H9 (cell line): ENCODE measurements at regions not wholly inside any gene's neighbourhood (a gene's known extent, or its start where the extent isn't known, plus 50 kb on each side); places are given as distances from the start of the nearest gene placed in this dataset.

ENCODE experiments used
- DNase-seq: peaks from one replicate; pipeline ENCODE4 v3.0.0-alpha.2; 2017
- H2AFZ ChIP-seq: one replicate; pipeline ENCODE4 v1.6.1; 2013; ENCODE audit warnings: mild to moderate bottlenecking, low read length, control low read depth, moderate library complexity
- H2AK5ac ChIP-seq: 2 replicates; pipeline ENCODE4 v1.6.1; 2013; ENCODE audit warnings: low read length, control low read depth, mixed read lengths; ENCODE audit not compliant: insufficient read length
- H2BK120ac ChIP-seq: one replicate; pipeline ENCODE4 v1.6.1; 2013; ENCODE audit warnings: low read depth, mild to moderate bottlenecking, low read length, control low read depth, inconsistent platforms; ENCODE audit not compliant: poor library complexity, severe bottlenecking
- H2BK12ac ChIP-seq: 2 replicates; pipeline ENCODE4 v1.6.1; 2013; ENCODE audit warnings: low read length, control low read depth, mixed read lengths, low read depth; ENCODE audit not compliant: insufficient read length
- H2BK15ac ChIP-seq: 2 replicates; pipeline ENCODE4 v1.6.1; 2013; ENCODE audit warnings: low read depth, low read length, control low read depth
- H2BK20ac ChIP-seq: one replicate; pipeline ENCODE4 v1.6.1; 2013; ENCODE audit warnings: low read depth, mild to moderate bottlenecking, low read length, control low read depth, inconsistent platforms; ENCODE audit not compliant: poor library complexity, severe bottlenecking
- H2BK5ac ChIP-seq: 2 replicates; pipeline ENCODE4 v1.6.1; 2013; ENCODE audit warnings: low read length, control low read depth, mixed read lengths; ENCODE audit not compliant: insufficient read length
- H3K14ac ChIP-seq: 2 replicates; pipeline ENCODE4 v1.6.1; 2013; ENCODE audit warnings: low read length, control low read depth; ENCODE audit not compliant: insufficient read depth
- H3K18ac ChIP-seq: 2 replicates; pipeline ENCODE4 v1.6.1; 2013; ENCODE audit warnings: low read depth, mild to moderate bottlenecking, mixed read lengths, low read length, control low read depth; ENCODE audit not compliant: insufficient read length
- H3K23ac ChIP-seq: 2 replicates; pipeline ENCODE4 v1.6.1; 2013; ENCODE audit warnings: low read length, control low read depth, mixed read lengths, low read depth; ENCODE audit not compliant: insufficient read length
- H3K23me2 ChIP-seq: 2 replicates; pipeline ENCODE4 v1.6.1; 2013; ENCODE audit warnings: low read depth, mild to moderate bottlenecking, mixed read lengths, low read length, control low read depth; ENCODE audit not compliant: insufficient read length, poor library complexity, severe bottlenecking
- H3K27ac ChIP-seq: 2 replicates; pipeline ENCODE4 v1.5.1; 2013; ENCODE audit warnings: low read length, control low read depth, mixed read lengths, low read depth; ENCODE audit not compliant: insufficient read length
- H3K27me3 ChIP-seq: 2 replicates; pipeline ENCODE4 v1.6.1; 2013; ENCODE audit warnings: low read length, control low read depth, inconsistent platforms; ENCODE audit not compliant: insufficient read depth
- H3K4ac ChIP-seq: 2 replicates; pipeline ENCODE4 v1.6.1; 2013; ENCODE audit warnings: low read depth, mild to moderate bottlenecking, control low read depth, inconsistent platforms, low read length, moderate library complexity
- H3K4me1 ChIP-seq: 2 replicates; pipeline ENCODE4 v1.6.1; 2013; ENCODE audit warnings: low read length, control low read depth, inconsistent platforms; ENCODE audit not compliant: insufficient read depth
- H3K4me2 ChIP-seq: 2 replicates; pipeline ENCODE4 v1.6.1; 2013; ENCODE audit warnings: low read length, control low read depth, mixed read lengths; ENCODE audit not compliant: insufficient read length, insufficient read depth
- H3K56ac ChIP-seq: 2 replicates; pipeline ENCODE4 v1.6.1; 2013; ENCODE audit warnings: low read depth, mild to moderate bottlenecking, mixed read lengths, low read length, control low read depth; ENCODE audit not compliant: insufficient read length
- H3K79me1 ChIP-seq: 2 replicates; pipeline ENCODE4 v1.6.1; 2013; ENCODE audit warnings: low read depth, mild to moderate bottlenecking, moderate library complexity, low read length, control low read depth, inconsistent platforms; ENCODE audit not compliant: insufficient read depth, poor library complexity, severe bottlenecking
- H3K79me2 ChIP-seq: 2 replicates; pipeline ENCODE4 v1.6.1; 2013; ENCODE audit warnings: low read length, control low read depth, inconsistent platforms; ENCODE audit not compliant: insufficient read depth
- H3K9ac ChIP-seq: 2 replicates; pipeline ENCODE4 v1.6.1; 2013; ENCODE audit warnings: low read length, control low read depth, mixed read lengths; ENCODE audit not compliant: insufficient read length; ENCODE audit errors: extremely low read depth
- H3K9me3 ChIP-seq: one replicate; pipeline ENCODE4 v1.6.1; 2013; ENCODE audit warnings: low read depth, low read length, inconsistent platforms; ENCODE audit not compliant: control insufficient read depth
- H3T11ph ChIP-seq: one replicate; pipeline ENCODE4 v1.6.1; 2013; ENCODE audit warnings: mild to moderate bottlenecking, low read length, control low read depth, inconsistent platforms
- H4K20me1 ChIP-seq: one replicate; pipeline ENCODE4 v1.6.1; 2013; ENCODE audit not compliant: control insufficient read depth, insufficient read length, insufficient read depth
- H4K5ac ChIP-seq: 2 replicates; pipeline ENCODE4 v1.6.1; 2013; ENCODE audit warnings: low read depth, mild to moderate bottlenecking, mixed read lengths, low read length, control low read depth; ENCODE audit not compliant: insufficient read length
- H4K8ac ChIP-seq: replicated peaks from 2 replicates; pipeline ENCODE4 v1.6.1; 2013; ENCODE audit warnings: low read length, control low read depth, mixed read lengths, low read depth; ENCODE audit not compliant: insufficient read length
- H4K91ac ChIP-seq: 2 replicates; pipeline ENCODE4 v1.6.1; 2013; ENCODE audit warnings: low read depth, mild to moderate bottlenecking, moderate library complexity, mixed read lengths, low read length, control low read depth; ENCODE audit not compliant: insufficient read length
- H3K27ac Mint-ChIP-seq, 3 experiments: 2 replicates in 2 of 3; 3 replicates in 1 of 3; pipeline ENCODE4 v1.8.0; 2020 to 2021; ENCODE audit warnings: mixed read lengths in 3 of 3, mild to moderate bottlenecking in 1 of 3, moderate library complexity in 1 of 3
- H3K27me3 Mint-ChIP-seq: 2 replicates; pipeline ENCODE4 v1.8.0; 2021; ENCODE audit warnings: low read depth, mild to moderate bottlenecking, moderate library complexity, mixed read lengths
- H3K36me3 Mint-ChIP-seq, 3 experiments: 2 replicates in 2 of 3; 3 replicates in 1 of 3; pipeline ENCODE4 v1.8.0; 2020 to 2021; ENCODE audit warnings: low read depth in 3 of 3, mixed read lengths in 3 of 3; ENCODE audit not compliant: insufficient read depth in 1 of 3
- H3K4me1 Mint-ChIP-seq, 2 experiments: 2 replicates each; pipeline ENCODE4 v1.8.0; 2020; ENCODE audit warnings: mixed read lengths in 2 of 2
- H3K4me3 Mint-ChIP-seq, 2 experiments: 2 replicates in 1 of 2; 3 replicates in 1 of 2; pipeline ENCODE4 v1.8.0; 2020 to 2021; ENCODE audit warnings: mild to moderate bottlenecking in 2 of 2, mixed read lengths in 2 of 2, moderate library complexity in 1 of 2
- H3K9me3 Mint-ChIP-seq, 2 experiments: 2 replicates in 1 of 2; 3 replicates in 1 of 2; pipeline ENCODE4 v1.8.0; 2020; ENCODE audit warnings: mild to moderate bottlenecking in 2 of 2, mixed read lengths in 2 of 2, moderate library complexity in 1 of 2
- CTCF ChIP-seq: fragments of 200-600 bp; sonication (generic); conservative IDR thresholded peaks from 3 replicates; pipeline ENCODE4 v1.8.0; 2021; ENCODE audit warnings: antibody characterized with exemption, mild to moderate bottlenecking
- WGBS: extraction: QIAGEN DNeasy Blood & Tissue Kit; methylation state at CpG from one replicate; pipeline ENCODE4 v1.1.7; 2013; ENCODE audit warnings: missing lambda C conversion rate, low lambda C conversion rate, mixed read lengths; ENCODE audit not compliant: insufficient read length; ENCODE audit errors: extremely low coverage; 5-methylcytosine and 5-hydroxymethylcytosine counted together

DNA sequence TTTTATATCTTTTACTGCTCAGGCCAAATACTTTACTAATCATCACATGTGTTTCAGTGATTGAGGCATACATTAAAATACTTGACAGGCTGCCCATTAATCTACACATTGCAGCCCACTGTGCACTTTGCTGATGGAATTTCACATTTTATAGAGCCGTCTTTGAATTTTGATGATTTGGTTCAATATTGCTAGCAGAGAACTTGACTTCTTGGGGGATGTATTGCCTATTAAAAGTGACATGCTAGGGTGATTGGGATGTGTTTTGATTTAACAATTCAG is 1291.0 kb upstream of the GYPC start:
- H3K4me2 ChIP-seq: no peak overlapping the region
- whole genome bisulfite sequencing: no CpG with 5 or more reads among the region's 1 CpG
- H3K4me1 ChIP-seq: no peaks in the 10 kb centered on the region
- H2BK15ac ChIP-seq: no peak overlapping the region
- H3K9me3 ChIP-seq: no peaks in the 10 kb centered on the region
- no peak overlapping the region for H4K91ac ChIP-seq
- H2BK120ac ChIP-seq: no peak overlapping the region
- H3K4ac ChIP-seq: no peak overlapping the region
- H2BK5ac ChIP-seq: no peak overlapping the region
- Mint-ChIP-seq H3K4me1 (no peaks in the 10 kb centered on the region), H3K27me3 (no peaks in the 10 kb centered on the region), H3K9me3 (peaks cover 3 to 6% of the 10 kb centered on the region in 2 experiments; a peak in 2 of 5 replicates), H3K36me3 (no peaks in the 10 kb centered on the region; a peak in 1 of 7 replicates), H3K27ac (no peak overlapping the region), H3K4me3 (no peak overlapping the region)
- H3K79me2 ChIP-seq: no peaks in the 10 kb centered on the region
- no peak overlapping the region for H3K27ac ChIP-seq
- TF ChIP-seq CTCF: no peak
- no peak overlapping the region for H2AFZ ChIP-seq
- no peaks in the 10 kb centered on the region for H4K20me1 ChIP-seq
- H2BK20ac ChIP-seq: no peak overlapping the region
- DNase-seq: no peak
- H3K18ac ChIP-seq: no peak overlapping the region
- no peaks in the 10 kb centered on the region for H3K27me3 ChIP-seq
- no peak overlapping the region for H3T11ph ChIP-seq
- H3K9ac ChIP-seq: no peak overlapping the region
- no peak overlapping the region for H3K23ac ChIP-seq
- no peak overlapping the region for H4K8ac ChIP-seq
- no peak overlapping the region for H2AK5ac ChIP-seq
- H3K56ac ChIP-seq: no peak overlapping the region
- H3K14ac ChIP-seq: no peak overlapping the region
- no peak overlapping the region for H4K5ac ChIP-seq
- H3K79me1 ChIP-seq: no peaks in the 10 kb centered on the region
- H3K23me2 ChIP-seq: no peaks in the 10 kb centered on the region
- H2BK12ac ChIP-seq: no peak overlapping the region
